GM18951 (cell line): ENCODE measurements at regions not wholly inside any gene's neighbourhood (a gene's known extent, or its start where the extent isn't known, plus 50 kb on each side); places are given as distances from the start of the nearest gene placed in this dataset.

Experiments used
- POLR2A ChIP-seq: IDR thresholded peaks from 4 replicates; pipeline ENCODE4 v1.6.1; 2011; ENCODE audit warnings: mild to moderate bottlenecking; ENCODE audit not compliant: insufficient read length, insufficient read depth; ENCODE audit errors: extremely low read depth
- in situ Hi-C: fragments of 300-500 bp; cut with MboI; formaldehyde crosslinking; loops from one replicate; pipeline ENCODE4 v1.12.0; 2022; ENCODE audit warnings: low sequenced_read_pairs, mixed read lengths, inconsistent platforms; ENCODE audit not compliant: unreplicated experiment

- in situ Hi-C loops: no loop called here
- TF ChIP-seq POLR2A: no peak
Measured at GRCh38 chr7:18081617-18082016, 54.0 kb upstream of the PRPS1L1 start.

- no peak for TF ChIP-seq POLR2A
- in situ Hi-C loops: no loop called here
Measured at GRCh38 chr7:18082169-18082568, 54.5 kb upstream of the PRPS1L1 start.

GRCh38 chr7:18086165-18087025 is 58.7 kb upstream of the PRPS1L1 start:
- no peak for TF ChIP-seq POLR2A
- in situ Hi-C loops: no loop called here

- no peak for TF ChIP-seq POLR2A
- in situ Hi-C loops: no loop called here
Measured at GRCh38 chr7:18087026-18087686, 59.5 kb upstream of the PRPS1L1 start.

- in situ Hi-C loops: no loop called here
- no peak for TF ChIP-seq POLR2A
Measured at GRCh38 chr7:18087687-18088078, 60.0 kb upstream of the PRPS1L1 start.

GRCh38 chr7:18096087-18096486 is 68.4 kb upstream of the PRPS1L1 start:
- in situ Hi-C loops: no loop called here
- no peak for TF ChIP-seq POLR2A

DNA sequence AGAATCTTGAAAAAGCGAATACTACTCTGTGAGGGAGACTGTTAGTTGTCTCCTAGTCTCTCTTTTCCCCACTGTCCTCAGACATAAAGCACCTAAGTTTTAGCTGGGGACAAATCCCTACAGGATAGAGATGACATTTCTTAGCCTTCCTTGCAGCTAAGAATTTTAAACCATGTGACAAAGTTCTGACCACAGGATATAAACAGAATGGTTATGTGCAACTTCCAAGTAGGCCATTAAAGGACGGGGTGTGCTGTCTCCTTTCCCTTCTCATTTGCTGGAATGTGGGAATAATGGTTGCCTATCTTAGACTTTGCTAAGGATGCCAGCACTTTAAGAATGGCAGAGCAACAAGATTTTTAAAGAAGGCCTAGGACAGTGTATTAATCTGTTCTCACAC is 74.9 kb upstream of the PRPS1L1 start:
- no peak for TF ChIP-seq POLR2A
- in situ Hi-C loops: no loop called here

GRCh38 chr7:18103436-18104218 is 76.0 kb upstream of the PRPS1L1 start:
- no peak for TF ChIP-seq POLR2A
- in situ Hi-C loops: no loop called here

DNA sequence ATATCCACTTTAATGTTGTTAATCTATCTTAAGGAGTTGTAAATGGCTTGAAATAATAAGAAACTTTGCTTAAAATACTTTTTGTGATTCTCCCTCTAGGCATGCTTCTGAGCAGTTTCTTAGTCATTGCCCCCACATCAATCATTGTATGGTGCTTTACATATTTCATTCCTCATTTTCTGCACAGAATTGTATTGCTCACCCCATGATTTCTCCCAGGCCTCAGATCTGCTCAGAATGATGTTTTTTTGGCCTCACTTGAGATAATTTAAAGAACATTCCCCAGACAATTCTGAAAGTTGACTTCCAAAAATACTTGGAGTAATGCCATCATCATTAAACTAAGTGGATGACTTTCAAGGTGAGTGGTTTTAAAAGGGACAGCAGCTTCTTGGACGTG is 82.1 kb upstream of the PRPS1L1 start:
- no peak for TF ChIP-seq POLR2A
- in situ Hi-C loops: no loop called here

- TF ChIP-seq POLR2A: no peak
- in situ Hi-C loops: no loop called here
Measured at GRCh38 chr7:18116661-18117060, 89.0 kb upstream of the PRPS1L1 start.

- no peak for TF ChIP-seq POLR2A
- in situ Hi-C loops: no loop called here
Measured at GRCh38 chr7:18117482-18117881, 89.8 kb upstream of the PRPS1L1 start.

DNA sequence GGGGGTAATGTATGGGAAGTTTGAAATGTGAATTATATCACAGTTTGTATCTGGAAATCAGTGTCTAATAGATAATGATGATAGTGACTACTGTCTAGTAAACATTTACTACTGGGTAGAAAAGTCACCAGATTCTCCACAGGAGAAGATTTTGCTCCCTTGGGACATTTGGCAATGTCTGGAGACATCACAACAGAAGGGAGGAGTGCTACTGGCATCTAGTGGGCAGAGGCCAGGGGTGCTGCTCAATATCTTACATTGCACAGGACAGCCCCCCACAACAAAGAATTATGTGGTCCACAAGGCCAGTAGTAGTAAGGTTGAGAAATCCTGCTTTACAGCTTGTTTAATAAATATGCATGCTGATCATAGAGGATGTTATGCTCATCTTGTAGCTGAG is 92.3 kb upstream of the PRPS1L1 start:
- no peak for TF ChIP-seq POLR2A
- in situ Hi-C loops: no loop called here

DNA sequence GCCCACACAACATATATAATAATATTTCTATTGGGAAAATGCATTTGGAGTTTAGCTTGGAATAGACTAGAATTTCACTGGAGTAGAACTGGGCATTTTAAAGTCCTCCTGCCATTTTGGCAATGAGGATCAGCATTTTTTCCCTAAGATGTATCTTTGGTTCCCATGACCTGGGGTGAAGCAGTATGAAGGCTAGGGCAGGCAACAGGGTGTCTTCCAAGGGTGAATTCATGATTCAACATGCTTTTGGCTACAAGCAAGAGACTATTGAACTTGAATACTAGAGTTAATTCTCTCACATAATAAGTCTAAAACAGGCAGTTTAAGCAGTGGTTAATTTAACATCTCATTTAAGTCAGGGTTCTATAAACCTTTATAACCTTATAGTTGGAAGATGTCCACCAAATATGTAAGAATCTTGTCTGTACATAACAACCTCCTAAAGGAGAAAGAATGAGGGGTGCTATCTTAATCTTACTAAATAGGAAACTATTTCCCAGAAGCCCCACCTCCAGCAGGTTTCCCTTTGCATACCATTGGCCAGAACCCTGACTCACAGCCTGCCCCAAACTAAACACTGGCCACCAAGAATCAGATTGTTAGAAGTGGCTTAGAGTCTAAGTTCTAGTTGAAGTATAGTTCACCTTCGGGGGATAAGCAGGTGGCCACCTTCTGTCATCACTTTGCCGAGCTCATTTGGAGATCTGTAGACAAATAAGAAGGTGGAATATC is 96.0 kb upstream of the PRPS1L1 start:
- no peak for TF ChIP-seq POLR2A
- in situ Hi-C loops: no loop called here
